ENCODE measurements at regions not wholly inside any gene's neighbourhood (a gene's known extent, or its start where the extent isn't known, plus 50 kb on each side); places are given as distances from the start of the nearest gene placed in this dataset.
A peak's percentile ranks its signal among the peaks of the same experiment; 100 is the strongest.

DNA sequence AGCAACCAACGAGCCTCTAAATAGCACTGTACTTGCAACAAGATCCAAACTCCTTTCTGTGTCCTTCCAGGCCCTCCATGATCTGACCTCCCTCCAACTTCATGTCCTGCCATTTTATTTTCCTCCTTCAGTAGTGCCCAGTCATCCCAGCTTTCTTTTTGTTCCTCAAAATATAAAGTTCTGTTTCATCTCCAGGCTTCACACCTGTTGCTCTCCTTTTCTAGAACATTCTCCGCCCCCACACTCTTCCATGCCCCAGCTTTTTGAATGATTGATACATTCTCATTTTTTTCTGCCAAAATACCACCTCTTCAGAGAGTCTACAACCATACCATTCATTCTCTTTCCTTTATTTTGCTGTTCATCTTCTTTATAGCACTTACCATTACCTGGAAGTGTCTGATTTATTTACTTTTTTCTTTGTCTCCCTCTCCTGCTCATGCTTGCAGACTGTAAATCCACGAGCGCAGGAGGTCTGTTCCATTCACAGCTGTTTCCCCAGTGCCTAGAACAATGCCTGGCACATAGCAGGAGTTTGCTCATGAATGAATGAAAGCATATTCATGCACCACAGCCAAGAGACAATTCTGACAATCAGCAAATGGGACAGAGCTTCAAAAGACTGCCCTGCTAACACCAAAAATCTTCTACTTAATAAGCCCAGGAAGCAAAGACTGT, 296.4 kb downstream of the RPAP3 start (continued):
- TF ChIP-seq MYB (IDR thresholded peaks at IDR 0.05; ENCODE audit: borderline replicate concordance, low read depth, low read length) (no peak), TCF12 (IDR thresholded peaks at IDR 0.05; ENCODE audit: low read depth, low read length) (no peak), NFIC (IDR thresholded peaks at IDR 0.05; ENCODE audit: low read depth, low read length) (no peak)

DNA sequence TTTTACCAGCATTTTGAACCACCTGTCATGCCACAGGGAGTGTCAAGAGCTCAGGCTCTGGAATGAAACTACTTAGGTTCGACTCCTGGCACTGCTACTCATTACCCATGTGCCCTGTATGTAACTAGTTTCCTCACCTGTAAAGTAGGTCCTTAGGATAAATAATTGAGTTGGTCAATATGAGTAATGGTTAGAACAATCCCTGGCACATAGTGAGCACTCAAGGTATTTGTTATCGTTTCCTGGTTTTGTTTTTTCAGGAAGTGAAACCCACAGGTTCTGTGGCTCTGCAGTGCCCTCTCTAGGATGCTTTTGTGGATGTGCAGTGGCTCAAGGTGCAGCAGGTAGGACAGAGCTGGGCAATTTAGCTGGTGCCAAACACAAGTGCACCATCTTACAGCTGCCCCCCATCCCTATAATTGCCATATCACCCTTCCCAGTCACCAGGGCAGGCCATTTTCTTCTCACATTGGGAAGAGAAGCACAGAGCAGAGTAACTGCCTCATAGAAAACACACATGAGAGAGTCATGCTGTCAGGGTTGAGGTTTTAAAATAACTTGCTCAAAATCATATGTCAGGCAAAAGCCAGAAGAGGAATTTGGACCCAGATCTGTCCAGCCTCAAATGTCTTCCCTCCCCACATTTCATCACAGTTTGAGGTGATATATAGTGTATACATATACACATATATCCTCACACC, 297.5 kb downstream of the RPAP3 start:
- intact Hi-C loops (cut with micrococcal nuclease; ENCODE audit: unreplicated experiment) (loop anchor here (1.0 to 5.0 kb wide), 2 partner anchors 101 to 376 kb away; no protein-coding TSS in a partner anchor), in situ Hi-C loops (cut with MboI) (no loop called here)
- ChIA-PET SMC1A (ENCODE audit: uncharacterized antibody, unreplicated experiment) (interaction anchor here (0.9 to 1.9 kb wide), 6 partner anchors 105 to 376 kb away, joined by 3 to 10 read pairs (median 3); no protein-coding TSS in a partner anchor), POLR2A (no interaction called here), RAD21 (ENCODE audit: unreplicated experiment) (interaction anchor here (0.6 to 1.3 kb wide), 5 partner anchors 99 to 375 kb away, joined by 3 to 13 read pairs (median 3); no protein-coding TSS in a partner anchor), CTCF (interaction anchor here (0.6 to 1.3 kb wide), 3 partner anchors 101 to 376 kb away, joined by 3 to 16 read pairs (median 3); no protein-coding TSS in a partner anchor)
- DNase-seq (ENCODE audit: low read depth, low spot score) (peak; percentile 40), ATAC-seq (peak; percentile 97), FAIRE-seq (peak; percentile 72)
- no peaks in the 10 kb centered on the region for H3K36me3 ChIP-seq (ENCODE audit: control insufficient read depth in 2 of 2, insufficient read depth in 2 of 2, low read length in 1 of 2)
- no peaks in the 10 kb centered on the region for H4K20me1 ChIP-seq (ENCODE audit: control insufficient read depth, insufficient read depth)
- H3K27me3 ChIP-seq (replicated peaks in 1 of 2; ENCODE audit: control insufficient read depth in 2 of 2, insufficient read depth in 2 of 2, low read length in 1 of 2): no peaks in the 10 kb centered on the region; a peak in 1 of 4 replicates
- no peaks in the 10 kb centered on the region for H3K9me3 ChIP-seq (replicated peaks; ENCODE audit: control insufficient read depth, insufficient read depth, low read length)
- no TSS peak for BruUV-seq (replicated peaks)
- no peak overlapping the region for H3K4me3 ChIP-seq
- no peak overlapping the region for H3K9ac ChIP-seq (ENCODE audit: control insufficient read depth, insufficient read depth, low read length)
- 20% methylated on average over 2 of the region's 2 CpGs for WGBS (ENCODE audit: insufficient coverage, insufficient replicate concordance, low lambda C conversion rate, missing lambda C conversion rate)
- no peaks in the 10 kb centered on the region for H3K79me2 ChIP-seq (ENCODE audit: control insufficient read depth, insufficient read depth, low read length)
- no peak overlapping the region for H3K27ac ChIP-seq (ENCODE audit: control insufficient read depth, insufficient read depth)
- no peak overlapping the region for H3K4me2 ChIP-seq (ENCODE audit: control insufficient read depth, insufficient read depth)
- no peaks in the 10 kb centered on the region for H3K4me1 ChIP-seq (ENCODE audit: control insufficient read depth, insufficient read depth, low read length)
- no peak overlapping the region; the same call in 1 of the 2 replicates for H2AFZ ChIP-seq (ENCODE audit: control insufficient read depth, low read depth, low read length)
- TF ChIP-seq EP300 (IDR thresholded peaks at IDR 0.05; ENCODE audit: borderline replicate concordance in 1 of 2, control insufficient read depth in 1 of 2, low read depth in 2 of 2, low read length in 2 of 2) (peak in 1 of 2 experiments; percentile 49; a peak in 1 of 4 replicates), IKZF2 (IDR thresholded peaks at IDR 0.05) (peak; percentile 18 to 19; a peak in 2 of 4 replicates), NR2F1 (conservative IDR thresholded peaks at IDR 0.05) (no peak), ELK1 (IDR thresholded peaks at IDR 0.05; ENCODE audit: low read depth, low read length) (no peak), RUNX3 (IDR thresholded peaks at IDR 0.05; ENCODE audit: low read length) (peak; percentile 57), DPF2 (IDR thresholded peaks at IDR 0.05) (peak; percentile 48; the same call in 1 of the 2 replicates), SREBF2 (IDR thresholded peaks at IDR 0.05; ENCODE audit: low read length) (no peak), E2F4 (IDR thresholded peaks at IDR 0.05; ENCODE audit: low read depth, low read length) (no peak), RAD21 (IDR thresholded peaks at IDR 0.05; ENCODE audit: insufficient read depth, low read depth, low read length) (peak; percentile 72), YBX1 (IDR thresholded peaks at IDR 0.05) (no peak), SPI1 (IDR thresholded peaks at IDR 0.05; ENCODE audit: borderline replicate concordance, insufficient read depth, low read depth, low read length) (peak; percentile 95), ZNF217 (IDR thresholded peaks at IDR 0.05) (0 out of 2 replicates have a peak, but pooled peaks have one; percentile 28), CTCF (IDR thresholded peaks at IDR 0.05 in 2 of 3, conservative IDR thresholded peaks at IDR 0.05 in 1 of 3; ENCODE audit: control insufficient read depth in 2 of 3, extremely low read depth in 1 of 3, insufficient read depth in 1 of 3, low read depth in 3 of 3, low read length in 3 of 3) (peak; percentile 49 to 66 (median 52)), IKZF1 (conservative IDR thresholded peaks at IDR 0.05) (peak; percentile 35), IRF4 (IDR thresholded peaks at IDR 0.05; ENCODE audit: low read depth, low read length) (peak; percentile 92)

Measured in GM12878 (cell line).